Stimulated activated CD8-positive, alpha-beta memory T cell treated with anti-CD3 and anti-CD28 coated beads, Interleukin-12 subunit alpha, Interleukin-12 subunit beta, amount 100 ng/mL, for 1 hour (primary cell): ENCODE measurements at regions not wholly inside any gene's neighbourhood (a gene's known extent, or its start where the extent isn't known, plus 50 kb on each side); places are given as distances from the start of the nearest gene placed in this dataset.
"Not testable (repeated sequence)": the region's sequence is repeated elsewhere in the genome, so short reads cannot be mapped to it uniquely, and the experiment has no call there.

Source experiments
- DNase-seq: peaks from one replicate; pipeline ENCODE4 v3.0.0-alpha.2; 2020; ENCODE audit warnings: low read depth

GRCh38 chr3:195970873-195971272, 62.5 kb upstream of the TNK2 start:
- DNase-seq = not testable (repeated sequence)

GRCh38 chr3:195969838-195970776, 61.8 kb upstream of the TNK2 start:
- DNase-seq = not testable (repeated sequence)

- not testable (repeated sequence) for DNase-seq
These were observed 61.0 kb upstream of the TNK2 start for GRCh38 chr3:195969341-195969740.

GRCh38 chr3:195968104-195968503, 59.8 kb upstream of the TNK2 start:
- DNase-seq = not testable (repeated sequence)

- DNase-seq = not testable (repeated sequence)
These were observed 59.0 kb upstream of the TNK2 start for GRCh38 chr3:195967387-195967720.

- not testable (repeated sequence) for DNase-seq
These were observed 58.4 kb upstream of the TNK2 start for GRCh38 chr3:195966563-195967386.

GRCh38 chr3:195965217-195965616, 56.9 kb upstream of the TNK2 start:
- DNase-seq = not testable (repeated sequence)

- DNase-seq = not testable (repeated sequence)
These were observed 56.2 kb upstream of the TNK2 start for GRCh38 chr3:195964318-195965107.

- not testable (repeated sequence) for DNase-seq
These were observed 53.9 kb upstream of the TNK2 start for GRCh38 chr3:195962222-195962621.

GRCh38 chr3:195960971-195961775, 52.8 kb upstream of the TNK2 start:
- DNase-seq = not testable (repeated sequence)

GRCh38 chr3:195960164-195960563, 51.8 kb upstream of the TNK2 start:
- not testable (repeated sequence) for DNase-seq

GRCh38 chr3:195959367-195960157, 51.2 kb upstream of the TNK2 start:
- not testable (repeated sequence) for DNase-seq

GRCh38 chr3:195958736-195959135, 50.4 kb upstream of the TNK2 start:
- DNase-seq = not testable (repeated sequence)
